Trophoblast cell (in vitro differentiated cells and primary cell): ENCODE measurements at regions not wholly inside any gene's neighbourhood (a gene's known extent, or its start where the extent isn't known, plus 50 kb on each side); places are given as distances from the start of the nearest gene placed in this dataset.

Source experiments
- DNase-seq, 2 donors: peaks; one replicate each; pipeline ENCODE4 v3.0.0-alpha.2; 2016
- H2AFZ ChIP-seq: 2 replicates; pipeline ENCODE4 v1.6.1; 2013; ENCODE audit warnings: low read length, moderate library complexity, mild to moderate bottlenecking; ENCODE audit not compliant: insufficient read depth, poor library complexity
- H2AK5ac ChIP-seq: 2 replicates; pipeline ENCODE4 v1.6.1; 2013; ENCODE audit warnings: mild to moderate bottlenecking, low read length
- H2BK120ac ChIP-seq: 2 replicates; pipeline ENCODE4 v1.6.1; 2013; ENCODE audit warnings: low read length, mild to moderate bottlenecking, moderate library complexity; ENCODE audit not compliant: insufficient read depth, poor library complexity
- H2BK12ac ChIP-seq: 2 replicates; pipeline ENCODE4 v1.6.1; 2013; ENCODE audit warnings: mild to moderate bottlenecking, low read length, moderate library complexity
- H2BK5ac ChIP-seq: 2 replicates; pipeline ENCODE4 v1.6.1; 2013; ENCODE audit warnings: low read length, low read depth, moderate library complexity, mild to moderate bottlenecking; ENCODE audit not compliant: poor library complexity
- H3K14ac ChIP-seq: 2 replicates; pipeline ENCODE4 v1.6.1; 2013; ENCODE audit warnings: mild to moderate bottlenecking, low read length
- H3K18ac ChIP-seq: 2 replicates; pipeline ENCODE4 v1.6.1; 2013; ENCODE audit warnings: mild to moderate bottlenecking, low read length
- H3K23ac ChIP-seq: 2 replicates; pipeline ENCODE4 v1.6.1; 2013; ENCODE audit warnings: low read length
- H3K27ac ChIP-seq: 2 replicates; pipeline ENCODE4 v1.5.1; 2013; ENCODE audit warnings: low read depth, mild to moderate bottlenecking, inconsistent platforms, low read length, moderate library complexity
- H3K27me3 ChIP-seq: 2 replicates; pipeline ENCODE4 v1.6.1; 2013; ENCODE audit warnings: inconsistent platforms, mild to moderate bottlenecking, low read length, moderate library complexity; ENCODE audit not compliant: insufficient read depth
- H3K36me3 ChIP-seq, 2 experiments: 1 replicate in 1 of 2; 2 replicates in 1 of 2; pipeline ENCODE4 v1.6.1; 2013; ENCODE audit warnings: low read length in 2 of 2, mild to moderate bottlenecking in 2 of 2, moderate library complexity in 1 of 2; ENCODE audit not compliant: insufficient read depth in 2 of 2, control insufficient read depth in 1 of 2
- H3K4ac ChIP-seq: 2 replicates; pipeline ENCODE4 v1.6.1; 2013; ENCODE audit warnings: low read depth, mild to moderate bottlenecking, low read length, moderate library complexity
- H3K4me1 ChIP-seq, 2 experiments: 1 replicate in 1 of 2; 2 replicates in 1 of 2; pipeline ENCODE4 v1.6.1; 2013; ENCODE audit warnings: low read length in 2 of 2, mild to moderate bottlenecking in 2 of 2, moderate library complexity in 1 of 2; ENCODE audit not compliant: insufficient read depth in 2 of 2, control insufficient read depth in 1 of 2
- H3K4me2 ChIP-seq: 2 replicates; pipeline ENCODE4 v1.6.1; 2013; ENCODE audit warnings: inconsistent platforms, mild to moderate bottlenecking, low read length, moderate library complexity
- H3K4me3 ChIP-seq: 2 replicates; pipeline ENCODE4 v1.5.1; 2013; ENCODE audit warnings: mild to moderate bottlenecking, low read depth, low read length, inconsistent platforms
- H3K79me1 ChIP-seq: one replicate; pipeline ENCODE4 v1.6.1; 2013; ENCODE audit warnings: low read length
- H3K79me2 ChIP-seq: 2 replicates; pipeline ENCODE4 v1.6.1; 2013; ENCODE audit warnings: low read length, mild to moderate bottlenecking; ENCODE audit not compliant: control insufficient read depth, insufficient read depth, poor library complexity
- H3K9ac ChIP-seq: 2 replicates; pipeline ENCODE4 v1.6.1; 2013; ENCODE audit warnings: mild to moderate bottlenecking, low read length
- H3K9me3 ChIP-seq: 2 replicates; pipeline ENCODE4 v1.6.1; 2013; ENCODE audit warnings: low read depth, mild to moderate bottlenecking, control low read depth, inconsistent platforms, low read length; ENCODE audit not compliant: insufficient read depth
- H4K12ac ChIP-seq: 2 replicates; pipeline ENCODE4 v1.6.1; 2013; ENCODE audit warnings: low read depth, mild to moderate bottlenecking, low read length, moderate library complexity
- H4K8ac ChIP-seq: 2 replicates; pipeline ENCODE4 v1.6.1; 2013; ENCODE audit warnings: low read depth, mild to moderate bottlenecking, low read length, moderate library complexity
- H4K91ac ChIP-seq: one replicate; pipeline ENCODE4 v1.6.1; 2013; ENCODE audit warnings: low read depth, mild to moderate bottlenecking, low read length, moderate library complexity
- WGBS: extraction: QIAGEN DNeasy Blood & Tissue Kit; methylation state at CpG from one replicate; pipeline ENCODE4 v1.1.7; 2013; ENCODE audit warnings: missing lambda C conversion rate; ENCODE audit not compliant: insufficient read length, insufficient coverage; ENCODE audit errors: extremely low coverage; 5-methylcytosine and 5-hydroxymethylcytosine counted together

DNA sequence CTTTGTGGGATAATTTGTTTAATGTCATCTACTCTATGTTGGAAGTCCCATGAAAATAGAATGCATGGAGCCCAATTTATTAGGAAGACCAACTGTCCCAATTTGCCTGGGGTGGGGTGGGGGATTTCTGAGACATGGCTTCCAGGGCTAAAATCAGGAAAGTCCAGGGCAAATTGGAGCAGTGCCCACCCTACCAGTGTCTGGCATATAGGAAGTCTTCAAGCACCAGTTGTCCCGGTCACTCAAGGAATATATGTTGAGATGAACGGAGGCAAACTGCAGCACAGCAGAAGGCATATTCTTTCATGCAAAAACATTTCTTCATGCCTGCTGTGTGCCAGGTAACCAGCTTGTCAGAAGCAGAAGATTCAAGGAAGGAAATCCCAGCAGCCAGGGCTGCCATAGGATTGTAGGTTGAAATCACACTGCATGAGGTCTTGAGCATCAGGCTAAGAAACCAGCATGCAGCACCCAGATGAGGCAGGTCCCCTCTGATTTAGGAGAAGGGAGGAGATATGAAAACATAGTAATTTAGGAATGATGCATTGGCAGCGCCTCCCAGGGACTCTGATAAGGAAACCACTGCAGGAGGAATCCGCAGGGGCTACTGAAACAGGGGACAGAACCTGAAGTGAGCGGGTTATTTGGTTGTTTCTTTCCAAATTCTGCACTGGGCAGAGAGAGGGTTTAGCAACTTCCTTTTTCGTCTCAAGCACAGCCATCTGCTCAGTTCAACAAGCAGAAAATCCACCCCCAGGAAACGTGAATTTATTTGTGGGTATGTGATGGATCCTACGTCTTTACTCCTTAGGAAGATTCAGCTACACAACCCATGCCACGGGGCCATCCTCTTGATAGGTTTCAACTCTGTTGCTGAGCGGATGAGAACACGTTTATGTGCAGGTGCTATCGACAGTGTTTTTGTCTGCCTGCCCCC lies 112.6 kb upstream of the CPEB4 start:
- Histone ChIP-seq H3K27me3 (no peaks in the 10 kb centered on the region), H3K79me2 (no peaks in the 10 kb centered on the region), H2AK5ac (no peak overlapping the region), H3K79me1 (no peaks in the 10 kb centered on the region), H2BK120ac (no peak overlapping the region), H3K9me3 (no peaks in the 10 kb centered on the region), H3K4ac (no peak overlapping the region), H3K9ac (no peak overlapping the region), H3K4me1 (peaks cover 4% of the 10 kb centered on the region in 2 experiments), H4K8ac (no peak overlapping the region), H3K23ac (no peak overlapping the region), H3K14ac (no peak overlapping the region), H4K12ac (no peak overlapping the region), H3K18ac (no peak overlapping the region), H2BK5ac (no peak overlapping the region), H3K4me2 (no peak overlapping the region), H2BK12ac (no peak overlapping the region), H3K4me3 (no peak overlapping the region), H3K27ac (no peak overlapping the region), H2AFZ (no peak overlapping the region), H3K36me3 (no peaks in the 10 kb centered on the region), H4K91ac (no peak overlapping the region)
- no peak for DNase-seq
- WGBS = no CpG with 5 or more reads among the region's 12 CpGs

DNA sequence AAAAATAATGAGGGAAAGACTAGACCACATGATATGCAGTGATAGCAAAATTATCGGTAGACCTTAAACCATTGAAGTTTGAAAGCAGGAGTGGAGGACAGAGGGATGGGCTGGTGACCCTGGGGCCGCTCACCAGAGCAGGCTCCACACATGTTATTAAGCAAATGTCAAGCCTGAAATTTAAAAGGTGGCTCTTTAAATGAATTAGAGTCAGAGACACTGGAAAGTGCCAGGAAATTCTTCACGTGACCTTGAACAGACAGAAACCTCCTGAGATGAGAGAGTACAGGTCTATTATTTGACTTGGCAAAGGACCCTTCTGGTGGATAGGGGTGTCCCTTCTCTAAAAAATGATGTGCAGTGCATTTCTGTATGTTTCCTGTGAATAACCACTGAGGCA lies 111.0 kb upstream of the CPEB4 start:
- no peak overlapping the region for H3K18ac ChIP-seq
- H4K91ac ChIP-seq = no peak overlapping the region
- H2BK120ac ChIP-seq = no peak overlapping the region
- no peak overlapping the region for H2BK12ac ChIP-seq
- no peaks in the 10 kb centered on the region for H3K27me3 ChIP-seq
- H3K79me1 ChIP-seq = peaks cover 3% of the 10 kb centered on the region
- no peaks in the 10 kb centered on the region for H3K36me3 ChIP-seq
- H3K27ac ChIP-seq = no peak overlapping the region
- H4K8ac ChIP-seq = no peak overlapping the region
- no peak overlapping the region for H3K4ac ChIP-seq
- no CpG with 5 or more reads among the region's 3 CpGs for WGBS
- H3K9me3 ChIP-seq = no peaks in the 10 kb centered on the region
- H3K23ac ChIP-seq = no peak overlapping the region
- H2AFZ ChIP-seq = no peak overlapping the region
- H2BK5ac ChIP-seq = no peak overlapping the region
- no peak for DNase-seq
- H3K79me2 ChIP-seq = no peaks in the 10 kb centered on the region
- H3K4me3 ChIP-seq = no peak overlapping the region
- peak overlapping the region; percentile 64 for H3K14ac ChIP-seq
- no peak overlapping the region for H2AK5ac ChIP-seq
- H3K4me2 ChIP-seq = no peak overlapping the region
- H4K12ac ChIP-seq = no peak overlapping the region
- H3K9ac ChIP-seq = no peak overlapping the region
- H3K4me1 ChIP-seq = peaks cover 6 to 9% of the 10 kb centered on the region in 2 experiments

- Histone ChIP-seq H3K9me3 (no peaks in the 10 kb centered on the region), H3K14ac (no peak overlapping the region), H3K4me3 (no peak overlapping the region), H2AK5ac (no peak overlapping the region), H2BK12ac (no peak overlapping the region), H3K36me3 (no peaks in the 10 kb centered on the region), H3K4me2 (no peak overlapping the region), H2AFZ (no peak overlapping the region), H4K8ac (no peak overlapping the region), H3K27ac (no peak overlapping the region), H3K27me3 (no peaks in the 10 kb centered on the region), H3K4me1 (peaks cover 8 to 11% of the 10 kb centered on the region in 2 experiments), H4K91ac (no peak overlapping the region), H2BK120ac (no peak overlapping the region), H4K12ac (no peak overlapping the region), H3K18ac (no peak overlapping the region), H3K9ac (no peak overlapping the region), H3K23ac (no peak overlapping the region), H3K79me2 (no peaks in the 10 kb centered on the region), H3K4ac (no peak overlapping the region), H2BK5ac (no peak overlapping the region), H3K79me1 (peaks cover 4% of the 10 kb centered on the region)
- no peak for DNase-seq
- WGBS = no CpG with 5 or more reads among the region's 3 CpGs
Observed at GRCh38 chr5:173777674-173778073, 110.5 kb upstream of the CPEB4 start.

GRCh38 chr5:173778152-173778782 lies 109.9 kb upstream of the CPEB4 start:
- no peaks in the 10 kb centered on the region for H3K9me3 ChIP-seq
- H2AFZ ChIP-seq = no peak overlapping the region
- no CpG with 5 or more reads among the region's 6 CpGs for WGBS
- H2AK5ac ChIP-seq = no peak overlapping the region
- H3K79me1 ChIP-seq = peaks cover 4% of the 10 kb centered on the region
- H3K14ac ChIP-seq = no peak overlapping the region
- no peaks in the 10 kb centered on the region for H3K79me2 ChIP-seq
- H4K91ac ChIP-seq = no peak overlapping the region
- no peak overlapping the region for H2BK120ac ChIP-seq
- H2BK5ac ChIP-seq = no peak overlapping the region
- H2BK12ac ChIP-seq = no peak overlapping the region
- H3K9ac ChIP-seq = no peak overlapping the region
- H3K4me2 ChIP-seq = no peak overlapping the region
- H3K23ac ChIP-seq = no peak overlapping the region
- H3K4me1 ChIP-seq = peaks cover 8 to 11% of the 10 kb centered on the region in 2 experiments
- H3K36me3 ChIP-seq = no peaks in the 10 kb centered on the region
- no peak overlapping the region for H4K12ac ChIP-seq
- H3K18ac ChIP-seq = no peak overlapping the region
- no peak overlapping the region for H3K27ac ChIP-seq
- no peak overlapping the region for H4K8ac ChIP-seq
- DNase-seq = no peak
- no peak overlapping the region for H3K4ac ChIP-seq
- no peaks in the 10 kb centered on the region for H3K27me3 ChIP-seq
- H3K4me3 ChIP-seq = no peak overlapping the region
